ENCODE measurements at regions not wholly inside any gene's neighbourhood (a gene's known extent, or its start where the extent isn't known, plus 50 kb on each side); places are given as distances from the start of the nearest gene placed in this dataset.

GRCh38 chr5:135255461-135256178 is 143.4 kb downstream of the MACROH2A1 start:
- TF ChIP-seq CTCF (IDR thresholded peaks at IDR 0.05; ENCODE audit: low read length) (no peak), EZH2 (optimal IDR thresholded peaks at IDR 0.05; ENCODE audit: low read depth, low read length) (no peak), EZH2phosphoT487 (IDR thresholded peaks at IDR 0.05; ENCODE audit: low read length) (no peak)
